ENCODE measurements at regions not wholly inside any gene's neighbourhood (a gene's known extent, or its start where the extent isn't known, plus 50 kb on each side); places are given as distances from the start of the nearest gene placed in this dataset.

- TF ChIP-seq CTCF (IDR thresholded peaks at IDR 0.05): no peak
Observed at GRCh38 chr1:88274431-88274830, 409.6 kb upstream of the PKN2 start.

DNA sequence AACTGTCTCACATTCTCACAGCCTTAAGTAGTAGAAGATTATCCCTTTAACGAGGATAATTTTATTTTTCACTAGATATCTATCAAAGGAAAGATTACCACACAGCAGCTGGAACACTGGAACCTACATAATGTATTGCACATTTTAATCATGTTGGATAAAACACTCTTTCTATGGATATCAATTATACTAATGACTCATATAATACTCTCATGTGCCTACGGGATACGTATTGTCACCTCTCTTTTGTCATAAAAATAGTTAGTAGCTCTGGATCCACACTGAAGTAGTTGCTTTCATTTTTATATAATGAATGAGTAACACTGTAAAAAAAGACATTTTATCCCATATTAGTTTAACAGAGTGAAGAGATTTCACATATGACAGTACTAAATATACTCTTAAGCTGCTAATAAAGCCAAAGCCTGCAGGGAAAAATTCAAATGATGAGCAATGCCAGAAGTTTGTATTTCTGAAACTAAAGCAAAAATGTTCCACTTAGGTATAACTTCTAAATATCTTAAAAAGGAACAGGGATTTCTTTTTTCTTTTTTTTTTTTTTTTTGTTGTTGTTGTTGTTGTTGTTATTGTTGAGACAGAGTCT, 408.7 kb upstream of the PKN2 start:
- TF ChIP-seq CTCF (IDR thresholded peaks at IDR 0.05): no peak

GRCh38 chr1:88276163-88276562, 407.9 kb upstream of the PKN2 start:
- TF ChIP-seq CTCF (IDR thresholded peaks at IDR 0.05): no peak

- TF ChIP-seq CTCF (IDR thresholded peaks at IDR 0.05): no peak
Observed at GRCh38 chr1:88284066-88284465, 400.0 kb upstream of the PKN2 start.

DNA sequence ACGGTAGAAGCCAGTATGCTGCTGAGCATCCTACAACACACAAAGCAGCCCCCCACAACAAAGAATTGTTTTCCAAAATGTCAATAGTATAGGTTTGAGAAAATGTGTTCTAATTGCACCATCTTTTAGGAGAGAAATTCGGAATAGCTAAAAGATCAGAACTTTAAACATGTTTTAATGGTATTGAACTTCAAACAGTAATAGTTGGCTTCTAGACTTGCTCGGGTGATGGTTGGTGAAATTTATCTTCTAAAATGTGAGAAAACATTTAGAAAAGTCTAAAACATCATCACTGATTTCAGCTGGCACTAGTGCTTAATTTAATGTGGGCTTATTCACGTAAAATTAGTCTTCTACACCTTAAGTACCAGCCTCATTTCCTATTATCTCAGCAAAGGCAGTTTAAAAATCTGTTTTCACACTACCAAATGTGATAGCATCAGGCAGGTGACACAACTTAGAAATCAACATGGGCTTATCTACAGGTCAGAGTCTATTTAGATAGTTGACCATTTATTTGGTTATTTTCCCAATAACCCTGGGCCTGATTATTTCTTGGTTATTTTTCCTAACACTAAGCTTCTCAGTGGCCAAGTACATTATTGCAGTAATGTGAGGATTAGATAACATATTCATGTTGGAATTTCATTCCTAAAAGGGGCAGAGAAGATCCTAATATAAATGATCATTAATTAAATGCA, 399.3 kb upstream of the PKN2 start:
- no peak for TF ChIP-seq CTCF (IDR thresholded peaks at IDR 0.05)

- no peak for TF ChIP-seq CTCF (IDR thresholded peaks at IDR 0.05)
Observed at GRCh38 chr1:88286716-88287115, 397.4 kb upstream of the PKN2 start.

DNA sequence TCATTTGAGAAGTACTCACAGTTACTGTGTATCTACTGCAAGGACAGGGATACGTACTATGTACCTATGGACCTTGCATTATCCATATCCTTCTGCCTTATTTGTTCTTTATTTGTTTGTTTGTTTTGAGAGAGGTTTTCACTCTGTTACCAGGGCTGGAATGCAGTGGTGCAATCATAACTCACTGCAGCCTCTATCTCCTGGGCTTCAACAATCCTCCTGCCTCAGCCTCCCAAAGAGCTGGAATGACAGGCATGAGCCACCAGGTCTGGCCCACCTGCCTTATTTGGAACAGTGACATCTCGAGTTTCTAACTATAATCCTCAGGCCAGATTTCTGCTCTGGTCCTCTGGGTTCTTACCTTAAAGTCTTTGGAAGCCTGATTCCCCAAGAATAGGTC, 395.5 kb upstream of the PKN2 start:
- no peak for TF ChIP-seq CTCF (IDR thresholded peaks at IDR 0.05)
